ENCODE measurements at regions not wholly inside any gene's neighbourhood (a gene's known extent, or its start where the extent isn't known, plus 50 kb on each side); places are given as distances from the start of the nearest gene placed in this dataset.

GRCh38 chr16:9185381-9185780 is 93.9 kb downstream of the HAPSTR1 start:
- TF ChIP-seq, protein P1, sequence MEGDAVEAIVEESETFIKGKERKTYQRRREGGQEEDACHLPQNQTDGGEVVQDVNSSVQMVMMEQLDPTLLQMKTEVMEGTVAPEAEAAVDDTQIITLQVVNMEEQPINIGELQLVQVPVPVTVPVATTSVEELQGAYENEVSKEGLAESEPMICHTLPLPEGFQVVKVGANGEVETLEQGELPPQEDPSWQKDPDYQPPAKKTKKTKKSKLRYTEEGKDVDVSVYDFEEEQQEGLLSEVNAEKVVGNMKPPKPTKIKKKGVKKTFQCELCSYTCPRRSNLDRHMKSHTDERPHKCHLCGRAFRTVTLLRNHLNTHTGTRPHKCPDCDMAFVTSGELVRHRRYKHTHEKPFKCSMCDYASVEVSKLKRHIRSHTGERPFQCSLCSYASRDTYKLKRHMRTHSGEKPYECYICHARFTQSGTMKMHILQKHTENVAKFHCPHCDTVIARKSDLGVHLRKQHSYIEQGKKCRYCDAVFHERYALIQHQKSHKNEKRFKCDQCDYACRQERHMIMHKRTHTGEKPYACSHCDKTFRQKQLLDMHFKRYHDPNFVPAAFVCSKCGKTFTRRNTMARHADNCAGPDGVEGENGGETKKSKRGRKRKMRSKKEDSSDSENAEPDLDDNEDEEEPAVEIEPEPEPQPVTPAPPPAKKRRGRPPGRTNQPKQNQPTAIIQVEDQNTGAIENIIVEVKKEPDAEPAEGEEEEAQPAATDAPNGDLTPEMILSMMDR (IDR thresholded peaks at IDR 0.05) = no peak
- TF ChIP-seq POLR2A (IDR thresholded peaks at IDR 0.05) = no peak

Measured in thyroid gland (tissue), 4 donors.